H1 (cell line): ENCODE measurements at regions not wholly inside any gene's neighbourhood (a gene's known extent, or its start where the extent isn't known, plus 50 kb on each side); places are given as distances from the start of the nearest gene placed in this dataset.
A peak's percentile ranks its signal among the peaks of the same experiment; 100 is the strongest.

Experiments used
- CTCF ChIA-PET: fragments of 300-600 bp; sonication (Branson Sonifier 250); formaldehyde crosslinking; loops from one replicate; lab custom pipeline; 2021; ENCODE audit not compliant: partially characterized antibody; lab: Charles Lee
- POLR2A ChIA-PET: fragments of 300-600 bp; sonication (Branson Sonifier 250); formaldehyde crosslinking; loops from one replicate; lab custom pipeline; 2021; ENCODE audit warnings: inconsistent platforms; ENCODE audit not compliant: partially characterized antibody; lab: Charles Lee
- DNase-seq, 2 experiments: peaks; one replicate each; pipeline versions ENCODE4 v3.0.0 to v3.0.0-alpha.2; 2010 to 2022; ENCODE audit warnings: low spot score in 2 of 2, low read depth in 1 of 2, mixed read lengths in 1 of 2
- FAIRE-seq: peaks from 2 replicates; lab custom pipeline; 2011; peaks lifted over from hg19 to GRCh38; lab: Jason Lieb, UNC
- H2AFZ ChIP-seq: 2 replicates; pipeline ENCODE4 v1.8.1; 2012; ENCODE audit warnings: low read length, inconsistent platforms
- H2AK5ac ChIP-seq: 2 replicates; pipeline ENCODE4 v1.6.1; 2013; ENCODE audit warnings: low read depth, low read length
- H2BK120ac ChIP-seq: replicated peaks from 2 replicates; pipeline ENCODE3; 2013; ENCODE audit warnings: low read depth, low read length, inconsistent platforms
- H2BK12ac ChIP-seq: 2 replicates; pipeline ENCODE4 v1.6.1; 2013; ENCODE audit warnings: low read depth, low read length
- H2BK15ac ChIP-seq: 2 replicates; pipeline ENCODE4 v1.6.1; 2013; ENCODE audit warnings: low read length
- H2BK20ac ChIP-seq: 2 replicates; pipeline ENCODE4 v1.6.1; 2013; ENCODE audit warnings: low read length
- H2BK5ac ChIP-seq: 2 replicates; pipeline ENCODE4 v1.6.1; 2013; ENCODE audit warnings: low read depth, low read length
- H3K14ac ChIP-seq: 2 replicates; pipeline ENCODE4 v1.6.1; 2013; ENCODE audit warnings: inconsistent platforms; ENCODE audit not compliant: insufficient read length
- H3K18ac ChIP-seq: 2 replicates; pipeline ENCODE4 v1.6.1; 2013; ENCODE audit warnings: low read length; ENCODE audit errors: extremely low read depth
- H3K23ac ChIP-seq: 2 replicates; pipeline ENCODE4 v1.6.1; 2013; ENCODE audit warnings: inconsistent platforms; ENCODE audit not compliant: insufficient read length
- H3K23me2 ChIP-seq: 2 replicates; pipeline ENCODE4 v1.6.1; 2013; ENCODE audit warnings: low read depth, low read length
- H3K27ac ChIP-seq: 2 replicates; pipeline ENCODE4 v1.6.1; 2011; ENCODE audit warnings: low read depth, low read length, inconsistent platforms
- H3K27me3 ChIP-seq, 4 experiments: replicated peaks in 1 of 4; 1 replicate in 1 of 4; 2 replicates in 3 of 4; pipeline versions ENCODE4 v1.6.1 to v1.8.1; 2011 to 2013; ENCODE audit warnings: low read length in 3 of 4, mild to moderate bottlenecking in 3 of 4, inconsistent platforms in 2 of 4, mixed read lengths in 2 of 4, moderate library complexity in 1 of 4; ENCODE audit not compliant: control insufficient read depth in 3 of 4, insufficient read depth in 3 of 4; ENCODE audit errors: extremely low read depth in 1 of 4
- H3K36me3 ChIP-seq, 4 experiments: 2 replicates each; pipeline versions ENCODE4 v1.6.1 to v1.8.1; 2011 to 2013; ENCODE audit warnings: mild to moderate bottlenecking in 4 of 4, low read length in 3 of 4, moderate library complexity in 2 of 4, control low read depth in 1 of 4, inconsistent platforms in 1 of 4; ENCODE audit not compliant: insufficient read depth in 4 of 4, control insufficient read depth in 2 of 4
- H3K4ac ChIP-seq: replicated peaks from 2 replicates; pipeline ENCODE3; 2013; ENCODE audit warnings: low read length, low read depth, mixed read lengths, inconsistent platforms; ENCODE audit not compliant: insufficient read length
- H3K4me1 ChIP-seq, 4 experiments: replicated peaks in 1 of 4; 1 replicate in 1 of 4; 2 replicates in 3 of 4; pipeline versions ENCODE4 v1.6.1 to v1.8.1; 2011 to 2013; ENCODE audit warnings: low read length in 3 of 4, inconsistent platforms in 2 of 4, mixed read lengths in 1 of 4; ENCODE audit not compliant: insufficient read depth in 4 of 4, control insufficient read depth in 3 of 4
- H3K4me2 ChIP-seq, 2 experiments: 2 replicates each; pipeline versions ENCODE4 v1.6.1 to v1.8.1; 2011 to 2013; ENCODE audit warnings: low read depth in 2 of 2, low read length in 2 of 2, control low read depth in 1 of 2, inconsistent platforms in 1 of 2, mild to moderate bottlenecking in 1 of 2; ENCODE audit not compliant: insufficient read depth in 1 of 2
- H3K4me3 ChIP-seq, 4 experiments: fragments of 200-600, 300-600 bp in 1 of 4; sonication (generic), shearing (Covaris generic), sonication (Bioruptor Twin) in 1 of 4; 2 replicates each; pipeline versions ENCODE4 v1.5.1 to v1.8.1; 2011 to 2016; ENCODE audit warnings: low read length in 4 of 4, low read depth in 3 of 4, control low read depth in 2 of 4, inconsistent platforms in 2 of 4, mild to moderate bottlenecking in 2 of 4, mixed read lengths in 1 of 4, moderate library complexity in 1 of 4; ENCODE audit not compliant: insufficient read depth in 2 of 4; ENCODE audit errors: extremely low read depth in 1 of 4
- H3K56ac ChIP-seq: replicated peaks from 2 replicates; pipeline ENCODE3; 2013; ENCODE audit warnings: low read depth, mild to moderate bottlenecking, mixed read lengths, low read length, inconsistent platforms; ENCODE audit not compliant: insufficient read length
- H3K79me1 ChIP-seq: 2 replicates; pipeline ENCODE4 v1.6.1; 2013; ENCODE audit warnings: low read depth, low read length, control low read depth
- H3K79me2 ChIP-seq, 2 experiments: 2 replicates each; pipeline versions ENCODE4 v1.6.1 to v1.8.1; 2012 to 2013; ENCODE audit warnings: low read length in 2 of 2, mild to moderate bottlenecking in 2 of 2, inconsistent platforms in 1 of 2; ENCODE audit not compliant: insufficient read depth in 2 of 2, control insufficient read depth in 1 of 2
- H3K9ac ChIP-seq, 4 experiments: replicated peaks in 1 of 4; 1 replicate in 1 of 4; 2 replicates in 3 of 4; pipeline versions ENCODE4 v1.6.1 to v1.8.1; 2011 to 2013; ENCODE audit warnings: low read depth in 3 of 4, low read length in 3 of 4, control low read depth in 2 of 4, mild to moderate bottlenecking in 2 of 4, moderate library complexity in 2 of 4, inconsistent platforms in 1 of 4; ENCODE audit errors: extremely low read depth in 1 of 4
- H3K9me3 ChIP-seq, 2 experiments: 2 replicates each; pipeline versions ENCODE4 v1.6.1 to v1.8.1; 2012 to 2013; ENCODE audit warnings: mild to moderate bottlenecking in 2 of 2, moderate library complexity in 2 of 2, control low read depth in 1 of 2, inconsistent platforms in 1 of 2, low read depth in 1 of 2, low read length in 1 of 2, mixed read lengths in 1 of 2; ENCODE audit not compliant: insufficient read depth in 2 of 2
- H4K20me1 ChIP-seq, 2 experiments: replicated peaks in 1 of 2; 2 replicates each; pipeline versions ENCODE3 to v1.8.1; 2011 to 2013; ENCODE audit warnings: inconsistent platforms in 2 of 2, low read length in 2 of 2, mild to moderate bottlenecking in 1 of 2; ENCODE audit not compliant: insufficient read depth in 2 of 2, control insufficient read depth in 1 of 2
- H4K5ac ChIP-seq: 2 replicates; pipeline ENCODE4 v1.6.1; 2013; ENCODE audit warnings: low read length, low read depth, mixed read lengths, inconsistent platforms; ENCODE audit not compliant: insufficient read length
- H4K8ac ChIP-seq: 2 replicates; pipeline ENCODE4 v1.8.0; 2013; ENCODE audit warnings: mild to moderate bottlenecking, moderate library complexity, low read length, inconsistent platforms; ENCODE audit not compliant: insufficient read depth; ENCODE audit errors: extremely low read depth
- H4K91ac ChIP-seq: replicated peaks from 2 replicates; pipeline ENCODE3; 2013; ENCODE audit warnings: low read length, mixed read lengths, inconsistent platforms; ENCODE audit not compliant: insufficient read length
- CHD1 ChIP-seq: IDR thresholded peaks from 2 replicates; pipeline ENCODE4 v1.6.1; 2012; ENCODE audit warnings: low read depth, low read length, improper control_type of control experiment
- EP300 ChIP-seq, 2 experiments: IDR thresholded peaks; 1 replicate in 1 of 2; 2 replicates in 1 of 2; pipeline ENCODE4 v1.6.1; 2011 to 2012; ENCODE audit warnings: low read depth in 2 of 2, low read length in 2 of 2, mild to moderate bottlenecking in 2 of 2, borderline replicate concordance in 1 of 2, inconsistent platforms in 1 of 2, moderate library complexity in 1 of 2
- GABPA ChIP-seq: IDR thresholded peaks from 2 replicates; pipeline ENCODE4 v1.6.1; 2011; ENCODE audit warnings: mild to moderate bottlenecking, low read length, moderate library complexity, borderline replicate concordance; ENCODE audit not compliant: insufficient read depth
- KDM1A ChIP-seq: fragments of 200-600, 300-600 bp; sonication (generic); IDR thresholded peaks from 2 replicates; pipeline ENCODE4 v1.7.1; 2016; ENCODE audit warnings: mild to moderate bottlenecking, low read length, borderline replicate concordance
- TCF12 ChIP-seq: IDR thresholded peaks from 2 replicates; pipeline ENCODE4 v1.6.1; 2011; ENCODE audit warnings: low read depth, mild to moderate bottlenecking, low read length
- WGBS, 2 experiments: shearing (Covaris generic) in 1 of 2; methylation state at CpG; one replicate each; pipeline versions ENCODE4 v1.1.6 to v1.1.7; 2013 to 2015; ENCODE audit warnings: low lambda C conversion rate in 2 of 2, mixed read lengths in 2 of 2, inconsistent platforms in 1 of 2, low coverage in 1 of 2, missing lambda C conversion rate in 1 of 2; ENCODE audit not compliant: insufficient replicate concordance in 2 of 2, insufficient coverage in 1 of 2, insufficient read length in 1 of 2; ENCODE audit errors: extremely low coverage in 1 of 2, missing lambda C conversion rate in 1 of 2; 5-methylcytosine and 5-hydroxymethylcytosine counted together

- no peak for FAIRE-seq
- Histone ChIP-seq H3K79me2 (no peaks in the 10 kb centered on the region), H2AK5ac (0 out of 2 replicates have a peak overlapping the region, but pooled peaks have one; percentile 55), H3K36me3 (no peaks in the 10 kb centered on the region), H4K8ac (no peak overlapping the region), H2AFZ (no peak overlapping the region), H4K91ac (no peak overlapping the region), H2BK20ac (peak overlapping the region; percentile 27), H3K4me2 (no peak overlapping the region), H3K9me3 (peaks cover 8 to 9% of the 10 kb centered on the region in 2 experiments; a peak in 2 of 4 replicates), H3K79me1 (no peaks in the 10 kb centered on the region), H4K5ac (no peak overlapping the region), H2BK12ac (peak overlapping the region; percentile 51; the same call in 1 of the 2 replicates), H3K56ac (no peak overlapping the region), H3K23ac (no peak overlapping the region), H3K27ac (no peak overlapping the region), H3K23me2 (no peaks in the 10 kb centered on the region; the same call in 1 of the 2 replicates), H3K9ac (no peak overlapping the region), H3K14ac (no peak overlapping the region), H2BK5ac (no peak overlapping the region), H3K4me3 (no peak overlapping the region), H2BK15ac (no peak overlapping the region), H3K4me1 (peaks cover 3 to 15% (median 9%) of the 10 kb centered on the region in 4 experiments; a peak in 5 of 7 replicates), H3K18ac (no peak overlapping the region), H3K4ac (peak overlapping the region; percentile 22), H3K27me3 (peaks cover 0 to 10% (median 6%) of the 10 kb centered on the region in 4 experiments; a peak in 2 of 7 replicates), H4K20me1 (no peaks in the 10 kb centered on the region), H2BK120ac (no peak overlapping the region)
- POLR2A ChIA-PET = interaction anchor here (0.6 to 2.1 kb wide), 3 partner anchors 10 to 91 kb away, joined by 3 to 5 read pairs (median 3); no protein-coding TSS in a partner anchor
- CTCF ChIA-PET = interaction anchor here (1.0 to 1.8 kb wide), 4 partner anchors 7 to 60 kb away, joined by 3 to 5 read pairs (median 4); no protein-coding TSS in a partner anchor
- DNase-seq = peak in 1 of 2 experiments; percentile 30
- 82% methylated on average over 4 of the region's 4 CpGs; no CpG with 5 or more reads in 1 of the 2 experiments for WGBS, 2 experiments
- TF ChIP-seq GABPA = no peak
- no peak for TF ChIP-seq CHD1
- TF ChIP-seq TCF12 = no peak
- no peak for TF ChIP-seq KDM1A
- TF ChIP-seq EP300 (IDR thresholded peaks at IDR 0.05; ENCODE audit: borderline replicate concordance in 1 of 2, low read depth in 2 of 2, low read length in 2 of 2) = no peak
Measured at GRCh38 chr6:14271789-14272736, 154.5 kb downstream of the CD83 start.
